H9 (cell line): ENCODE measurements at regions not wholly inside any gene's neighbourhood (a gene's known extent, or its start where the extent isn't known, plus 50 kb on each side); places are given as distances from the start of the nearest gene placed in this dataset.

Experiments
- DNase-seq: peaks from one replicate; pipeline ENCODE4 v3.0.0-alpha.2; 2017
- H2AFZ ChIP-seq: one replicate; pipeline ENCODE4 v1.6.1; 2013; ENCODE audit warnings: mild to moderate bottlenecking, low read length, control low read depth, moderate library complexity
- H2AK5ac ChIP-seq: 2 replicates; pipeline ENCODE4 v1.6.1; 2013; ENCODE audit warnings: low read length, control low read depth, mixed read lengths; ENCODE audit not compliant: insufficient read length
- H2BK120ac ChIP-seq: one replicate; pipeline ENCODE4 v1.6.1; 2013; ENCODE audit warnings: low read depth, mild to moderate bottlenecking, low read length, control low read depth, inconsistent platforms; ENCODE audit not compliant: poor library complexity, severe bottlenecking
- H2BK12ac ChIP-seq: 2 replicates; pipeline ENCODE4 v1.6.1; 2013; ENCODE audit warnings: low read length, control low read depth, mixed read lengths, low read depth; ENCODE audit not compliant: insufficient read length
- H2BK15ac ChIP-seq: 2 replicates; pipeline ENCODE4 v1.6.1; 2013; ENCODE audit warnings: low read depth, low read length, control low read depth
- H2BK20ac ChIP-seq: one replicate; pipeline ENCODE4 v1.6.1; 2013; ENCODE audit warnings: low read depth, mild to moderate bottlenecking, low read length, control low read depth, inconsistent platforms; ENCODE audit not compliant: poor library complexity, severe bottlenecking
- H2BK5ac ChIP-seq: 2 replicates; pipeline ENCODE4 v1.6.1; 2013; ENCODE audit warnings: low read length, control low read depth, mixed read lengths; ENCODE audit not compliant: insufficient read length
- H3K14ac ChIP-seq: 2 replicates; pipeline ENCODE4 v1.6.1; 2013; ENCODE audit warnings: low read length, control low read depth; ENCODE audit not compliant: insufficient read depth
- H3K18ac ChIP-seq: 2 replicates; pipeline ENCODE4 v1.6.1; 2013; ENCODE audit warnings: low read depth, mild to moderate bottlenecking, mixed read lengths, low read length, control low read depth; ENCODE audit not compliant: insufficient read length
- H3K23ac ChIP-seq: 2 replicates; pipeline ENCODE4 v1.6.1; 2013; ENCODE audit warnings: low read length, control low read depth, mixed read lengths, low read depth; ENCODE audit not compliant: insufficient read length
- H3K23me2 ChIP-seq: 2 replicates; pipeline ENCODE4 v1.6.1; 2013; ENCODE audit warnings: low read depth, mild to moderate bottlenecking, mixed read lengths, low read length, control low read depth; ENCODE audit not compliant: insufficient read length, poor library complexity, severe bottlenecking
- H3K27ac ChIP-seq: 2 replicates; pipeline ENCODE4 v1.5.1; 2013; ENCODE audit warnings: low read length, control low read depth, mixed read lengths, low read depth; ENCODE audit not compliant: insufficient read length
- H3K27me3 ChIP-seq: 2 replicates; pipeline ENCODE4 v1.6.1; 2013; ENCODE audit warnings: low read length, control low read depth, inconsistent platforms; ENCODE audit not compliant: insufficient read depth
- H3K4ac ChIP-seq: 2 replicates; pipeline ENCODE4 v1.6.1; 2013; ENCODE audit warnings: low read depth, mild to moderate bottlenecking, control low read depth, inconsistent platforms, low read length, moderate library complexity
- H3K4me1 ChIP-seq: 2 replicates; pipeline ENCODE4 v1.6.1; 2013; ENCODE audit warnings: low read length, control low read depth, inconsistent platforms; ENCODE audit not compliant: insufficient read depth
- H3K4me2 ChIP-seq: 2 replicates; pipeline ENCODE4 v1.6.1; 2013; ENCODE audit warnings: low read length, control low read depth, mixed read lengths; ENCODE audit not compliant: insufficient read length, insufficient read depth
- H3K56ac ChIP-seq: 2 replicates; pipeline ENCODE4 v1.6.1; 2013; ENCODE audit warnings: low read depth, mild to moderate bottlenecking, mixed read lengths, low read length, control low read depth; ENCODE audit not compliant: insufficient read length
- H3K79me1 ChIP-seq: 2 replicates; pipeline ENCODE4 v1.6.1; 2013; ENCODE audit warnings: low read depth, mild to moderate bottlenecking, moderate library complexity, low read length, control low read depth, inconsistent platforms; ENCODE audit not compliant: insufficient read depth, poor library complexity, severe bottlenecking
- H3K79me2 ChIP-seq: 2 replicates; pipeline ENCODE4 v1.6.1; 2013; ENCODE audit warnings: low read length, control low read depth, inconsistent platforms; ENCODE audit not compliant: insufficient read depth
- H3K9ac ChIP-seq: 2 replicates; pipeline ENCODE4 v1.6.1; 2013; ENCODE audit warnings: low read length, control low read depth, mixed read lengths; ENCODE audit not compliant: insufficient read length; ENCODE audit errors: extremely low read depth
- H3K9me3 ChIP-seq: one replicate; pipeline ENCODE4 v1.6.1; 2013; ENCODE audit warnings: low read depth, low read length, inconsistent platforms; ENCODE audit not compliant: control insufficient read depth
- H3T11ph ChIP-seq: one replicate; pipeline ENCODE4 v1.6.1; 2013; ENCODE audit warnings: mild to moderate bottlenecking, low read length, control low read depth, inconsistent platforms
- H4K20me1 ChIP-seq: one replicate; pipeline ENCODE4 v1.6.1; 2013; ENCODE audit not compliant: control insufficient read depth, insufficient read length, insufficient read depth
- H4K5ac ChIP-seq: 2 replicates; pipeline ENCODE4 v1.6.1; 2013; ENCODE audit warnings: low read depth, mild to moderate bottlenecking, mixed read lengths, low read length, control low read depth; ENCODE audit not compliant: insufficient read length
- H4K8ac ChIP-seq: replicated peaks from 2 replicates; pipeline ENCODE4 v1.6.1; 2013; ENCODE audit warnings: low read length, control low read depth, mixed read lengths, low read depth; ENCODE audit not compliant: insufficient read length
- H4K91ac ChIP-seq: 2 replicates; pipeline ENCODE4 v1.6.1; 2013; ENCODE audit warnings: low read depth, mild to moderate bottlenecking, moderate library complexity, mixed read lengths, low read length, control low read depth; ENCODE audit not compliant: insufficient read length
- H3K27ac Mint-ChIP-seq, 3 experiments: 2 replicates in 2 of 3; 3 replicates in 1 of 3; pipeline ENCODE4 v1.8.0; 2020 to 2021; ENCODE audit warnings: mixed read lengths in 3 of 3, mild to moderate bottlenecking in 1 of 3, moderate library complexity in 1 of 3
- H3K27me3 Mint-ChIP-seq: 2 replicates; pipeline ENCODE4 v1.8.0; 2021; ENCODE audit warnings: low read depth, mild to moderate bottlenecking, moderate library complexity, mixed read lengths
- H3K36me3 Mint-ChIP-seq, 3 experiments: 2 replicates in 2 of 3; 3 replicates in 1 of 3; pipeline ENCODE4 v1.8.0; 2020 to 2021; ENCODE audit warnings: low read depth in 3 of 3, mixed read lengths in 3 of 3; ENCODE audit not compliant: insufficient read depth in 1 of 3
- H3K4me1 Mint-ChIP-seq, 2 experiments: 2 replicates each; pipeline ENCODE4 v1.8.0; 2020; ENCODE audit warnings: mixed read lengths in 2 of 2
- H3K4me3 Mint-ChIP-seq, 2 experiments: 2 replicates in 1 of 2; 3 replicates in 1 of 2; pipeline ENCODE4 v1.8.0; 2020 to 2021; ENCODE audit warnings: mild to moderate bottlenecking in 2 of 2, mixed read lengths in 2 of 2, moderate library complexity in 1 of 2
- H3K9me3 Mint-ChIP-seq, 2 experiments: 2 replicates in 1 of 2; 3 replicates in 1 of 2; pipeline ENCODE4 v1.8.0; 2020; ENCODE audit warnings: mild to moderate bottlenecking in 2 of 2, mixed read lengths in 2 of 2, moderate library complexity in 1 of 2
- CTCF ChIP-seq: fragments of 200-600 bp; sonication (generic); conservative IDR thresholded peaks from 3 replicates; pipeline ENCODE4 v1.8.0; 2021; ENCODE audit warnings: antibody characterized with exemption, mild to moderate bottlenecking
- WGBS: extraction: QIAGEN DNeasy Blood & Tissue Kit; methylation state at CpG from one replicate; pipeline ENCODE4 v1.1.7; 2013; ENCODE audit warnings: missing lambda C conversion rate, low lambda C conversion rate, mixed read lengths; ENCODE audit not compliant: insufficient read length; ENCODE audit errors: extremely low coverage; 5-methylcytosine and 5-hydroxymethylcytosine counted together

GRCh38 chr11:128251140-128251539 is 336.2 kb downstream of the ETS1 start:
- Histone ChIP-seq H2BK5ac (no peak overlapping the region), H3T11ph (no peak overlapping the region), H3K27me3 (no peaks in the 10 kb centered on the region), H4K20me1 (no peaks in the 10 kb centered on the region), H3K23me2 (no peaks in the 10 kb centered on the region), H2BK120ac (no peak overlapping the region), H2BK20ac (no peak overlapping the region), H3K14ac (no peak overlapping the region), H3K4me2 (no peak overlapping the region), H2BK12ac (no peak overlapping the region), H2AK5ac (no peak overlapping the region), H3K9ac (no peak overlapping the region), H2BK15ac (no peak overlapping the region), H3K56ac (no peak overlapping the region), H3K27ac (no peak overlapping the region), H4K91ac (no peak overlapping the region), H3K4ac (no peak overlapping the region), H3K4me1 (0 out of 2 replicates have a peak, but pooled peaks cover 2% of the 10 kb centered on the region), H4K8ac (no peak overlapping the region), H3K18ac (no peak overlapping the region), H2AFZ (no peak overlapping the region), H3K23ac (no peak overlapping the region), H3K79me1 (no peaks in the 10 kb centered on the region), H3K9me3 (no peaks in the 10 kb centered on the region), H3K79me2 (no peaks in the 10 kb centered on the region), H4K5ac (no peak overlapping the region)
- no peak for TF ChIP-seq CTCF
- H3K36me3 Mint-ChIP-seq = no peaks in the 10 kb centered on the region
- WGBS = no CpG with 5 or more reads among the region's 2 CpGs
- peaks cover 6 to 11% of the 10 kb centered on the region in 2 experiments for H3K4me1 Mint-ChIP-seq
- H3K27ac Mint-ChIP-seq = no peak overlapping the region
- no peaks in the 10 kb centered on the region for H3K27me3 Mint-ChIP-seq
- no peak overlapping the region for H3K4me3 Mint-ChIP-seq
- no peak for DNase-seq
- no peaks in the 10 kb centered on the region for H3K9me3 Mint-ChIP-seq
